PFSK-1 (cell line): ENCODE measurements at regions not wholly inside any gene's neighbourhood (a gene's known extent, or its start where the extent isn't known, plus 50 kb on each side); places are given as distances from the start of the nearest gene placed in this dataset.

Experiments
- FOXP2 ChIP-seq: optimal IDR thresholded peaks from 2 replicates; pipeline ENCODE3; 2011; ENCODE audit warnings: borderline replicate concordance, control low read depth, inconsistent platforms; ENCODE audit not compliant: insufficient read depth; ENCODE audit errors: extremely low read length, extremely low read depth
- POLR2AphosphoS5 ChIP-seq: IDR thresholded peaks from 2 replicates; pipeline ENCODE4 v1.6.1; 2012; ENCODE audit warnings: low read depth, mild to moderate bottlenecking, control low read depth, low read length, moderate library complexity
- SIN3A ChIP-seq: IDR thresholded peaks from 2 replicates; pipeline ENCODE4 v1.6.1; 2012; ENCODE audit warnings: mild to moderate bottlenecking, low read length, moderate library complexity, borderline replicate concordance; ENCODE audit not compliant: insufficient read depth
- TAF1 ChIP-seq: IDR thresholded peaks from 2 replicates; pipeline ENCODE4 v1.6.1; 2012; ENCODE audit warnings: low read length, control low read depth, borderline replicate concordance; ENCODE audit not compliant: insufficient read depth
- TF ChIP-seq, protein P1 (sequence below), 2 experiments: IDR thresholded peaks; 2 replicates each; pipeline versions ENCODE4 v1.6.1 to v1.8.0; 2011 to 2012; ENCODE audit warnings: low read depth in 2 of 2, low read length in 2 of 2, control low read depth in 1 of 2, inconsistent platforms in 1 of 2, mild to moderate bottlenecking in 1 of 2, moderate library complexity in 1 of 2; ENCODE audit not compliant: insufficient read depth in 1 of 2

DNA sequence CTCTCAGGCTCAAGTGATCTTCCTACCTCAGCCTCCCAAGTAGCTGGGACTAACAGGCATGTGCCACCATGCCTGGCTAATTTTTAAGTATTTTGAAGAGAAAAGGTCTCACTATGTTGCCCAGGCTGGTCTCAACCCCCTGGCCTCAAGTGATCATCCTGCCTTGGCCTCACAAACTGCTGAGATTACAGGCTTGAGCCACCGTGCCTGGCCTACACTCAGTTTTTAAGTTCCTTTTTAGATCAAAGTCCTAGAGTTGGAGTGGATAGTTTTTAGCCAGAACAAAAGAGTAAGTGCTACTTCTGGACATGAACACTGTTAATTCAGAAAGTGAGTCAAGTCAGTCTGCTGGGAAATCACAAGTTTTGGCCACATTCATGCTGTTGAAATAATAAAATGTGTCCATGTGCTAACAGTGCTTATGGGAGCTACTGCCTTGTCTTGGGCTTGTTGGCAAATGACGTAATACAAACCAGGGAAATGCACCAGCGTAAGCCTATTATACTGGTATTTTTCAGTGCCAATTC, 84.2 kb downstream of the NDUFS5 start:
- no peak for TF ChIP-seq POLR2AphosphoS5
- TF ChIP-seq, protein P1, sequence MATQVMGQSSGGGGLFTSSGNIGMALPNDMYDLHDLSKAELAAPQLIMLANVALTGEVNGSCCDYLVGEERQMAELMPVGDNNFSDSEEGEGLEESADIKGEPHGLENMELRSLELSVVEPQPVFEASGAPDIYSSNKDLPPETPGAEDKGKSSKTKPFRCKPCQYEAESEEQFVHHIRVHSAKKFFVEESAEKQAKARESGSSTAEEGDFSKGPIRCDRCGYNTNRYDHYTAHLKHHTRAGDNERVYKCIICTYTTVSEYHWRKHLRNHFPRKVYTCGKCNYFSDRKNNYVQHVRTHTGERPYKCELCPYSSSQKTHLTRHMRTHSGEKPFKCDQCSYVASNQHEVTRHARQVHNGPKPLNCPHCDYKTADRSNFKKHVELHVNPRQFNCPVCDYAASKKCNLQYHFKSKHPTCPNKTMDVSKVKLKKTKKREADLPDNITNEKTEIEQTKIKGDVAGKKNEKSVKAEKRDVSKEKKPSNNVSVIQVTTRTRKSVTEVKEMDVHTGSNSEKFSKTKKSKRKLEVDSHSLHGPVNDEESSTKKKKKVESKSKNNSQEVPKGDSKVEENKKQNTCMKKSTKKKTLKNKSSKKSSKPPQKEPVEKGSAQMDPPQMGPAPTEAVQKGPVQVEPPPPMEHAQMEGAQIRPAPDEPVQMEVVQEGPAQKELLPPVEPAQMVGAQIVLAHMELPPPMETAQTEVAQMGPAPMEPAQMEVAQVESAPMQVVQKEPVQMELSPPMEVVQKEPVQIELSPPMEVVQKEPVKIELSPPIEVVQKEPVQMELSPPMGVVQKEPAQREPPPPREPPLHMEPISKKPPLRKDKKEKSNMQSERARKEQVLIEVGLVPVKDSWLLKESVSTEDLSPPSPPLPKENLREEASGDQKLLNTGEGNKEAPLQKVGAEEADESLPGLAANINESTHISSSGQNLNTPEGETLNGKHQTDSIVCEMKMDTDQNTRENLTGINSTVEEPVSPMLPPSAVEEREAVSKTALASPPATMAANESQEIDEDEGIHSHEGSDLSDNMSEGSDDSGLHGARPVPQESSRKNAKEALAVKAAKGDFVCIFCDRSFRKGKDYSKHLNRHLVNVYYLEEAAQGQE (IDR thresholded peaks at IDR 0.05; ENCODE audit: insufficient read depth in 1 of 2, low read depth in 2 of 2, low read length in 2 of 2) = no peak
- TF ChIP-seq TAF1 = no peak
- TF ChIP-seq SIN3A = no peak
- TF ChIP-seq FOXP2 = no peak

DNA sequence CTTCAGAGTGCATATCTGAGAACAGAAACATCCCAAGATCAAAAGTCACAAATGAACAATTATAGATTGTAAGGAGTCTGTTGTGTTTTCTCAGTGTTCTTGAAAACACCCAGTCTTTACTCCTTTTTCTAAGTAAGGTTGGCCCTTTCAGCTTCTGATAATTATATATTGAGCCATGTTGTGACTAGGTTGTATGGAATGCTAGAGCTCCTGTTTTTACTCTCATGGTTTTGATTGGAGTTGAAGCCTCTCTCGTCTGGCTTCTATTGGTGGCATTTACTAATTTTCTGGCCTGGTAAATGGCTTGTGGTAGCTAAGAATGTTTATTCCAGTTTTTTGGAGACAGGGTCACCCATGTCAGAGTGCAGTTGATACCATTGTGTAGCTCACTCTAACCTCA, 84.7 kb downstream of the NDUFS5 start:
- TF ChIP-seq, protein P1 (IDR thresholded peaks at IDR 0.05; ENCODE audit: insufficient read depth in 1 of 2, low read depth in 2 of 2, low read length in 2 of 2) = no peak
- TF ChIP-seq POLR2AphosphoS5 (no peak), FOXP2 (no peak), SIN3A (no peak), TAF1 (no peak)

DNA sequence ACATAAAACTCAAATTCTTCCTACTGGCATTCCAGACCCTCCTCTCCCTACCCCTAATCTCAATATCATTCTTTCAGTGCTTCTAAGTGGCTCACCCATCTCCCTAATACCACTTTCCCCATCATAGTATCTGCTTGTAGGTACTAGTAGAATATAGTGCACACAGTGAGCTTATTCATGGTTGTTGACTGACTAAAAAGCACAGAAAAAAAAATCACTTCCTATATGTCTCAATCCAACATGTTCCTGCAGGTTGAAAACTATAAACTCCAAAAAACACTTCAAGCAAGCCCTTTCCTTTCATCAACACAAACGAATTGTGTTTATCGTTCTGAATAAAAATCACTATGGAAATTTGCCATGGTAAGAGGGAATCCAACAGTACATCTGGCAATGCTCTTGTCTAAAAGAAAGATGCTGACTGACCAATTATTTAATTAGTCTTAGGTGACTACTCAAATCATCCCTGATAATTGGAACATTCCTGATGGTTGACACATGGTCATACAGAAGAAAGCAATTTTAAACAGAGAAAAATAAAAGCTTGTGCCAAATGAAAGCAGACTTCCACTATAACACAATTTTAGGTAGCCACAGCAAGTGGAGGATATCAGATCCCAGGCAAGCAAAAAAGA, 87.1 kb downstream of the NDUFS5 start:
- TF ChIP-seq SIN3A = no peak
- TF ChIP-seq FOXP2 = no peak
- TF ChIP-seq, protein P1 (IDR thresholded peaks at IDR 0.05; ENCODE audit: insufficient read depth in 1 of 2, low read depth in 2 of 2, low read length in 2 of 2) = no peak
- no peak for TF ChIP-seq TAF1
- TF ChIP-seq POLR2AphosphoS5 = no peak

DNA sequence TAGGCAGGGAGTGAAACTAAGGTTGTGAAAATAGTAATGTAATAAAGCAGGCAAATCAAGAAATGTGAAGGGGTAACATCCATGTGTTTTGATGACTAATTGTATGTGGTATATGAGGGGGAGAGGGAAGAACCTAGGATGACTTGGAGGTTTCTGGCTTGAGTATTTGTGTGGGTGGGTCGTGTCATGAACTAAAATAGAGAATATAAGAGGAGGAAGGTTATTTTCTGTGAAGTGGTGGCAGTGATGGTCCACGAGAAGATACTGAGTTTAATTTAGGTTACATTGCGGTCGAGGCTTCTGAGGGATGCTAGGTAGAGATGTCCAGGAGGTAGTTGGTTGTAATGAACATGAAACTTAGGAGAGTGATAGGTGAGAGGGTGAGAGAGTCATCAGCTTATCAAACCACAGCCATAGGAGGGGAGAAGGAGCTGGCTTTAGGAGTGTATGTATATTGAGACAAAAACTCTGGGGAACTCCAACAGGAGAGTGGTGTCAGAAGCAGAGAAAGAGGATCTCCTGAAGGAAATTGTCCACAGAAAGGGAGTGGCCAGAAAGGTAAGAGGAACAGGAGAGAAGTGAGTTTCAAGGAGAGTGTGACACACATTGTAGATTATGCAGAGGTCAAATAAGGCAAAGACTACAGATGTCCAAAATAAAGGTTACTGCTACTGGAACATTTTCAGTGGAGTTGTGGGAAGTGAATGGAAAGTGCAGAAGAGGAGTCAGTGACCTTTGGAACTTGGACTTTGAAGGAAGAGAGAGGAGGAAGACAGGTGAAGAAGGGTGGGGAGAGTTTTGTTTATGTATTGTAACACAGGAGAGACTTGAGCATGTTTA, 89.0 kb upstream of the MACF1 start:
- TF ChIP-seq FOXP2 = no peak
- TF ChIP-seq, protein P1 (IDR thresholded peaks at IDR 0.05; ENCODE audit: insufficient read depth in 1 of 2, low read depth in 2 of 2, low read length in 2 of 2) = no peak
- no peak for TF ChIP-seq SIN3A
- no peak for TF ChIP-seq TAF1
- TF ChIP-seq POLR2AphosphoS5 = no peak
